Ishikawa (cell line): ENCODE measurements at regions not wholly inside any gene's neighbourhood (a gene's known extent, or its start where the extent isn't known, plus 50 kb on each side); places are given as distances from the start of the nearest gene placed in this dataset.

Experiments used
- CEBPB ChIP-seq: IDR thresholded peaks from 2 replicates; pipeline ENCODE4 v1.6.1; 2012
- CREB1 ChIP-seq: IDR thresholded peaks from 2 replicates; pipeline ENCODE4 v1.6.1; 2012; ENCODE audit warnings: low read depth
- EP300 ChIP-seq: IDR thresholded peaks from 2 replicates; pipeline ENCODE4 v1.6.1; 2012; ENCODE audit warnings: borderline replicate concordance
- FOXM1 ChIP-seq: IDR thresholded peaks from 2 replicates; pipeline ENCODE4 v1.6.1; 2012; ENCODE audit warnings: low read depth, borderline replicate concordance
- NFIC ChIP-seq: IDR thresholded peaks from 2 replicates; pipeline ENCODE4 v1.6.1; 2012
- REST ChIP-seq: IDR thresholded peaks from 2 replicates; pipeline ENCODE4 v1.6.1; 2012; ENCODE audit warnings: low read depth, mild to moderate bottlenecking
- USF1 ChIP-seq: IDR thresholded peaks from 2 replicates; pipeline ENCODE4 v1.6.1; 2012
- YY1 ChIP-seq: IDR thresholded peaks from 2 replicates; pipeline ENCODE4 v1.6.1; 2012; ENCODE audit warnings: low read depth

- TF ChIP-seq FOXM1 (no peak), USF1 (no peak), CEBPB (no peak), EP300 (no peak), REST (no peak), YY1 (no peak), NFIC (no peak), CREB1 (no peak)
These were observed 80.0 kb upstream of the HTATIP2 start for GRCh38 chr11:20283475-20283874.
